ENCODE measurements at regions not wholly inside any gene's neighbourhood (a gene's known extent, or its start where the extent isn't known, plus 50 kb on each side); places are given as distances from the start of the nearest gene placed in this dataset.

GRCh38 chr7:440059-440749, 79.4 kb downstream of the PDGFA start:
- no peak for DNase-seq (ENCODE audit: low spot score)

GRCh38 chr7:441684-442421, 77.8 kb downstream of the PDGFA start:
- DNase-seq (ENCODE audit: low spot score): no peak

GRCh38 chr7:442457-442856, 77.2 kb downstream of the PDGFA start:
- no peak for DNase-seq (ENCODE audit: low spot score)

- no peak for DNase-seq (ENCODE audit: low spot score)
These were observed 76.3 kb downstream of the PDGFA start for GRCh38 chr7:443279-443833.

GRCh38 chr7:444606-445005, 75.0 kb downstream of the PDGFA start:
- DNase-seq (ENCODE audit: low spot score): no peak

GRCh38 chr7:445020-445419, 74.6 kb downstream of the PDGFA start:
- DNase-seq (ENCODE audit: low spot score): no peak

GRCh38 chr7:445563-446288, 73.9 kb downstream of the PDGFA start:
- DNase-seq (ENCODE audit: low spot score): no peak

GRCh38 chr7:446289-446935, 73.2 kb downstream of the PDGFA start:
- DNase-seq (ENCODE audit: low spot score): no peak
